HL-60 (cell line): ENCODE measurements at regions not wholly inside any gene's neighbourhood (a gene's known extent, or its start where the extent isn't known, plus 50 kb on each side); places are given as distances from the start of the nearest gene placed in this dataset.

Source experiments
- CTCF ChIP-seq: IDR thresholded peaks from one replicate; pipeline ENCODE4 v1.5.1; 2011; ENCODE audit warnings: low read length, control low read depth, inconsistent platforms; ENCODE audit not compliant: insufficient read depth
- GABPA ChIP-seq: IDR thresholded peaks from 2 replicates; pipeline ENCODE4 v1.6.1; 2012; ENCODE audit warnings: low read depth
- POLR2AphosphoS5 ChIP-seq: IDR thresholded peaks from 2 replicates; pipeline ENCODE4 v1.6.1; 2012; ENCODE audit warnings: low read depth
- REST ChIP-seq: IDR thresholded peaks from 2 replicates; pipeline ENCODE4 v1.6.1; 2012; ENCODE audit warnings: low read depth; ENCODE audit not compliant: insufficient replicate concordance
- SPI1 ChIP-seq: IDR thresholded peaks from 2 replicates; pipeline ENCODE4 v1.6.1; 2012; ENCODE audit warnings: low read depth, mild to moderate bottlenecking, borderline replicate concordance

- TF ChIP-seq POLR2AphosphoS5 (no peak), CTCF (no peak), GABPA (no peak), REST (no peak), SPI1 (no peak)
These were observed 68.8 kb upstream of the PRNP start for GRCh38 chr20:4617484-4617883.
